OCI-M1 (cell line): ENCODE measurements at regions not wholly inside any gene's neighbourhood (a gene's known extent, or its start where the extent isn't known, plus 50 kb on each side); places are given as distances from the start of the nearest gene placed in this dataset.
"Not testable (repeated sequence)": the region's sequence is repeated elsewhere in the genome, so short reads cannot be mapped to it uniquely, and the experiment has no call there.

ENCODE experiments used
- DNase-seq: peaks from one replicate; lab custom pipeline; 2025; lab: John Stamatoyannopoulos, UW

DNA sequence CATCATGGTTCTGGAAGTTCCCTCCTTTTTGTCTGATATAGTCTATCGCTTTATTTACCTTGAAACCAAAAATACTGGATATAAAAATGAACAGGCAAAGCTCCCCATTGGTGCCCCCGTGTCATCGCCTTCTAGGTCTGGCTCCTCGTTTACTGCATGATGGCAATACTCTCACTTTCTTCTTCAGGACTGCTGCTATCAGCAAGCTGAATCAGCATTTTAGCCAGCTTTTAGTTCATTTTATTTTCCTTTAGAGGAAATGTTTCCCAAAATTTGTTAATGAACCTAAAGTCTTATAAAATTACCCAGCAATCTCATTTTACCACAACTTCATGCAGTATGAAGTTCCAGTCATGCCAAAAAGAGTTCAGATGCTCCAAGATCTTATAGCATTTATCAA is 80.5 kb downstream of the ZIC3 start:
- no peak for DNase-seq

DNA sequence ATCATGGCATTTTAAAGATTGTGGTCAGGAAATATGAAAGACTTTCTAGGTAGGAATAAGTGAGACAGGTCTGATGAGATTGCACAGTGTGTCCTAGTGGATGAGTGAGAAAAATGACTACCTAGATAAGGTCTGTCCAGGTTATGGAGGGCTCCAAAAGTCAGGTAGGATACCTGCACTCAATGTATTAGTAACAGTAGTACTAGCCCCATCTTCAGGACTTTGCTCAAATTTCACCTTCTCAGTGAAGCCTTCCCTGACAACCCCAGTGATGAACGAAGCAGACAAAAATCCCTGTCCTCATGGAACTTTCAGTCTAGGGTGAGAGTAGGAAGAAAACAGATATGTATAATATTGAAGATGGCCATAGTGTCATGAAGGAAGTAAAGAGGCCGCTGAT is 85.7 kb downstream of the ZIC3 start:
- DNase-seq = no peak

DNA sequence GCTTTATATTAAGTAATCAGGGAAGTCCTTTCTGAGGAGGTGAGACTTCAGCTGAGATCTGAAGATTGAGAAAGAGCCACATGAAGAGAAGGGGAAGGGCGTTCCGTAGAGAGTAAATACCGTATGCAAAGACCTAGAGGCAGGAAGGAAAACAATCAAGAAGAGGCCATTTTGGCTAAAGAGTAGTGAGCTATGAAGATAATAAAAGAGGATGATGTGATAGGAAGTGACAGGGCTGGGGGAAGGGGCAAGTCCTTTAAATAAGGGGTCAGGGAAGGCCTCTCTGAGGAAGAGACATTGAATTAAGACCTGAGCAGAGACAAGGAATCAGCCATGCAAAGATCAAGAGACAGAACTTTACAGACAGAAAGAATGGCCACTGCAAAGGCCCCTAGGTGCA is 86.2 kb downstream of the ZIC3 start:
- no peak for DNase-seq

DNA sequence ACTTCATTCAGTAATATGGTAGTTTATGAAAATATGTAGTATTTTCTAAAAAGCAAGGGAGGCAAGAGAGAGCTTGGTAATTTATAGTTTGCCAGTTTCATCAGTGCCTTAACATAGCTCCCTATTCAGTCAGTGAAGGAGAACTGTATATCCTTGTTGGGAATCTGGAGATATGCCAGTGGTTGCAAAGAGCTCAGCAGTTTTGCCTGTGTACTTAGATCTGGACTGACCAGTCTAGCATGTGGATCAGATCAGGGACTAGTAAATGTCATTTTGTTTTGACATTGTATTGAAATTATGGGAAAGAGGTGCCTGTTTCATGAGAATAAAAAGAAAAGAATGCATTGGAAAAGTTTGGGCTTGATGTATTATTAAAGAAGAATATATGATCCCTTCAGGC is 88.6 kb downstream of the ZIC3 start:
- no peak for DNase-seq

DNA sequence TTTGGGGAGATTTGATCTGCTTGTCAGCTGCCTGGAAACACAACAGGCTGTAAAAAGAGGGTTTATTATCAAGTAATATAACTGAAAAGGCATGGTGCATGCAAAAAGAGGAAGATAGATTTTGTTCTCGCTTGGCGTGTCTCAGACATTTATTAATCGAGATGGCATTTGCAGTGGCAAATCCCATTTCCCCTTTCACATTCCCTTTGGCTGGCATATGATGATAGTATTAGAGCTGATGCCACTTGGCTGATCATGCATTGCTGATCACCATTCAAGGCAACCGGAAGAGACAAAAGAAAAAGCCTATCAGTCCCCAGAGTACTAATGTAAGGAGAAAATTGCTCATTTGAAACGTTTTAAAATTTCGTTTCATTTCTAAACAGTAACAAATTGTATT is 101.8 kb downstream of the ZIC3 start:
- DNase-seq = no peak

DNA sequence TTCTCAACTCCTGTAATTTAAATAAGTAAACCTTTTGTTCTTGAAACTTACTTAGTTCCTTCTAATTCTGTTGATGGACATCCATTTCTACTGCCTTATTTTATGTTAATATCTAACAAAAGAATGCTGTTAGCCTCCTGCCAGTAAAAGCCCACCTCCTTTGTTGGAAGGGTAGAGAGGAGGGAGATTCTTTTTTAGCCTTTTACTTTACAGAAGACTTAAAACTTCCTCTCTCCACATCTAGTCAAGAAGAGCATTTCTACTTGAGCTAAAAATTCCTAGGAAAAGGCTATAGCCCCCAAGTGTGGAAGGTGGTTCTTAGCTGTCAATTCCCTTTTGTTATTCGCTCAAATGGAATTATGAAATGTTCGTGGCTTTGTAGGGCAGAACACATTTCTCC is 118.7 kb downstream of the ZIC3 start:
- DNase-seq = no peak

DNA sequence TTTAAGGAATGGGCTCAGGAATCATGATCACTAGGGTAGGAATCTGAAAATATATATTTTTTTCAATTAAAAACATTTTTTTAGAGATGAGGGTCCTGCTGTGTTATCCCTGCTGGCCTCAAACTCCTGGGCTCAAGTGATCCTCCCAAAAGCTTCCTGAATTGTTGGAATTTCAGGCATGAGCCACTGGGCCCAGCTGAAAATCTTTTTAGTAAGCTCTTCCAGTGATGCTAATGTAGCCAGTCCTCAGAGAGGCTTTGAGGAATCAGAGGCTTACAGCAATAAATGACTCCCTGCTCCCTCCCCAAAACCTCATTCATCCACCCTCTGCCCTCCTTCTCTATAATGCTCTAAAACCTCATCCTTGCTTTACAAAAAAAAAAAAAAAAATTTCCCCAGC is 129.5 kb downstream of the ZIC3 start:
- DNase-seq = no peak

DNA sequence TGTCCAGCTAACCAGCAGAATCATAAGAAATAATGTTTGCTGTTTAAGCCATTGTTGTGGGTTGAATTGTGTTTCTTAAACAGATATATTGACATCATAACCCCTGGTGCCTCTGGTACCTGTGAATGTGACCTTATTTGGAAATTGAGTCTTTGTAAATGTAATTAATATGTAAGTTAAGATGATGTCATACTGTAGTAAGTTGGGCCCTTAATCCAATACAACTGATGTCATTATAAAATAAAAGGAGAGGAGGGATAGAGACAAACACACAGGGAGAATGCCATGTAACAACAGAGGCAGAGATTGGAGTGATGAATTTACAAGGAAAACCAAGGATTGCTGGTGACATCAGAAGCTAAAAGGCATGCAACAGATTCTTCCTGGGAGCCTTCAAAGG is 141.4 kb downstream of the ZIC3 start:
- DNase-seq = no peak

DNA sequence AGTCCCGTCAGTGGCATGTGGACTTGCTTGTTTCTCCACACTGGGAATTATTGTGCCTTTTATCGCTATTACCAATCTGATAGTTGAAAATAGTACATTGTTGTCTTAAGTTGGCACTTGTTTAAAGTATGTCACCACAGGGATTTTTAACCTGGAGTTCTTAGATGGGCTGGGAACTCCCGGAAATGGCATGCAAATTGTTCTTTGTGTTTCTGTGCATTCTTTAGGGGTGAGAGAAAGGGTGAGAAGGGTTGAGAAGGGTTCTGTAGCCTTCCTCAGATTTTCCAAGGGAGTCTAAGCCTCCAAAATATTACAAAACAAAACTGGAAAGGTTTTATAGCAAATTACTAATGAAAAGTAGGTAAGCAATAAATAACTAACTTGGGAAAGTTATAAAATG is 176.9 kb downstream of the ZIC3 start:
- no peak for DNase-seq

DNA sequence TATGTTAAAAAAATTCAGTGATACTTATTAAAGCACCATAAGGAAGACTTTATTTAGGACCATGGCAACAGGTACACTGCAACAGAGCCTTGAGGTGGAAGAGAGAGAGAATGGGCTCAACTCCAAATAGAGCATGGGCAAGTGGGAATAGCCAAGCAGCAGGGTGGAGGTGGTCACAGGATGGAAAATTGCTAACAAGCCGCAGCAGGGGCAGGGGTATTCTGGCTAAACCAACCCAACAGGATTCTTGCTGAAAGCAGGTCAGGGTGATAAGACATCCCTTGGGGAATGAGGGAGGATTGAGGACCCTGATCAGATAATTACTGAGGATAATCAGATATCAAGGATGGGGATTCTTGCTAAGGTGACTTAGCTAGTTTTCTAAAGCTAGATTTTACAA is 177.5 kb downstream of the ZIC3 start:
- no peak for DNase-seq

DNA sequence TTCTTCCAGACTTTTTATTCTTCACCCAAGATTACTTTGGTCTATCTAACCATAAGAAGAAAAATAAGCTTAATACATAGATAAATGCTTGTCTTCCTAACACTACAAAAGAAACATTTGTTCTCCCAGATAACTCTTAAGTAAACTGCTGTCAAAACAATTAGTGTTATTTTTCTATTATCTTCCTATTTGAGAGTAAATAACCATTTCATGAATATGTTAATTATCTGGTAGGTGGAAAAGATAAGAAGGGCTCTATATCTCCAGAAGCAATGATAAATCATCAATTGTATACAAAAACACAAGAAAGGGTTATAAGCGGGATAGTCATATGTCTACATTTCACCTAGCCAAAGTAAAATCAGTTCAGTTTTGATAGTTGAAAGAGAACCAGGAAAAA is 180.4 kb downstream of the ZIC3 start:
- DNase-seq = no peak

DNA sequence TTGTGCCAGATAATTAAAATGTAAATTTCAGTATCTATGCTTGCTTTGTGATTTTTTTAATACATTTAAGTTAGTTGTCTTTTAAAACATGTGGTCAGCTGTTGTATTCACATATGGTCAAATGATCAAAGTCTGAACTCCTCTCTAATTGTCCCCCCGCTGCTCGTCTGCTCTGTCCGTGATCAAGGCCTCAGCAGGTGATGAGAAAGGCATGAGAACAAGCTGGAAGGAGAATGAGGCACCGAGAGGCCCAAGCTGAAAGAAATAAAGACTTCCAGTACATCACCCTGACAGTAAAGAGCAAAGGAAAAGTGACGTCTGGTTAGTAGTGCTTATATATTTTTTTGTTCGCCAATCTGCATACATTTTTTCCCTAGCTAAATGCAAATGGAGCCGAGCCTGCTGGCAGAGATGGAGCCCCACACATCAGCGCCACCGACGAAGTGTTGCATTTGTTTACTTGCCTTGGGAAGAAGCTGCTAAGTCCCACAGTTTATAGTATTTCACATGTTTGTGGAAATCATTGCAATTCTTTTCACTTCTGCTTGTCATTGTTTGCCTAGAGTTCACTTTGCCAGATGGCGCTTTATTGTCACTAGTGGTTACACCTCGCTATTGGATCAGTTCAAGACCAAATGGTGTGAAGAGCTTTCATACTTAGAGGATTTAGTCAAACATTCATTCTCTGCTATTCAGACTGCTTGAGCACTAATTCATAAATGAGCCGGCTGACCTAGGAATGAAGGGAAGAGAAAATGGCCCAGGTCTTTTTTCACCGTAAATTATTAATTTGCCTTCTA is 181.5 kb downstream of the ZIC3 start:
- DNase-seq = no peak

DNA sequence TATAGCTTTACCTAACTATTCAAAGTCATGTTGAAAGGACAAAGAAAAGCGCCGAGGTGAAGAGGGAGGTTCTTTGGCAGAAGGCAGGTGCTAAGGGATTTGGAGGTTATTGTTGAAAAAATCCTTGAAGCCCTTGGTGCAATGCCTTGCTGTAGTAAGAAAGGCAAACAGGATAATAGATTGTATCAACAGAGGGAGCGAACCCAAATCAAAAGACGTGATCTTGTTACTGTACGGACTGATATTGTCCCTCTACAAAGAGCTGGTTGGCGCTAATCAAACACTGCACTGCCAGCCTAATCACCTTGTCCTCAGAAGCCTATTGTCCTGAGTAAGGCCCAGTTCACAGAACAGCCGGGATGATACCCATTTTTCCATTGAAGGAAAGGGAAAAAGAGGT is 182.9 kb downstream of the ZIC3 start:
- no peak for DNase-seq

DNA sequence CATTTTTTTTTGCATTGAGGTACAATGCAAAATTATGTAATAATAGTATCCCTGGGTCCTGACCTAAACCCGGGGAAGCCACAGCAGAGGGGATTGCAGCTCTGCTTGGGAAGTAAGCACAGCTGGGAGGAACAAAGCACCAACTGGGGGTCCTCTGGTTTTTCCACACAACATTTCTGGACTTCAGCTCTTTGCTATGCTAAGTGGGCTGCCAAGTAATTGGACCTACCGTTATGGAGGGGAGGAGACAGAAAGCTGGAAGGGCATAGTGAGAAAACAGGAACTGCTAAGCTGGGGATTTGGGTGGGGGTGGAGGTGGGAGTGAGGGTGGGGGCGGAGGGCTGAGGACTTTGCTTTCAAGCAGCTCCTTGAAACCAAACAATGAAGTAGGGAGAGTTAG is 183.3 kb downstream of the ZIC3 start:
- no peak for DNase-seq

DNA sequence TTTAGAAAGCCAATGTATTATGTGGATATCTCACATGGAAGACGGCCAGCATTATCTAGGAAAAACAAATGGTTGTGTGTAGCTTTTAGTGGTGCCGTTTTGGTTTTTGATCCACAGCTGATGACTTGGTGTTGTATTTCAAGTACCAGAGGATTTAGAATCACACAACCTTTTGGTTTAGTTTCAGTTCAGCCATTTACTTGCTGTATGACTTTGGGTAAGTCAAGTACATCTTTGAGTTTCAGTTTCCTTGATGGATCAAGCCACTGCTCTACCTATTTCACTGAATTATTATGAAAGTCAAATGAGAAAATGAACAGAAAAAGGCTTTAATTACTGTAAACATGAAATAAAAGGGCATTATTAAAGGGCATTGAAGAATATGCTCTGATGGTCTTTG is 205.6 kb downstream of the ZIC3 start:
- DNase-seq = no peak

DNA sequence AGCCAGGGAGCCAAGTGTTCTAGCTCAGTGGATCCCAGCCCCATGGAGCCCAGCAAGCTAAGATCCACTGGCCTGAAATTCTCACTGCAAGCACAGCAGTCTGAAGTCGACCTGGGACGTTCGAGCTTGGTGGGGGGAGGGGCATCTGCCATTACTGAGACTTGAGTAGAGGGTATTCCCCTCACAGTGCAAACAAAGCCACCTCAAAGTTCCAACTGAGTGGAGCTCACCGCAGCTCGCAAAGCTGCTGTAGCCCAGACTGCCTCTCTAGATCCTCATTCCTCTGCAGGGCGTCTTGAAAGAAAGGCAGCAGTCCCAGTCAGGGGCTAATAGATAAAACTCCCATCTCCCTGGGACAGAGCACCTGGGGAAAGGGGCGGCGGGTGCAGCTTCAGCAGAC is 226.3 kb downstream of the ZIC3 start:
- DNase-seq = no peak

DNA sequence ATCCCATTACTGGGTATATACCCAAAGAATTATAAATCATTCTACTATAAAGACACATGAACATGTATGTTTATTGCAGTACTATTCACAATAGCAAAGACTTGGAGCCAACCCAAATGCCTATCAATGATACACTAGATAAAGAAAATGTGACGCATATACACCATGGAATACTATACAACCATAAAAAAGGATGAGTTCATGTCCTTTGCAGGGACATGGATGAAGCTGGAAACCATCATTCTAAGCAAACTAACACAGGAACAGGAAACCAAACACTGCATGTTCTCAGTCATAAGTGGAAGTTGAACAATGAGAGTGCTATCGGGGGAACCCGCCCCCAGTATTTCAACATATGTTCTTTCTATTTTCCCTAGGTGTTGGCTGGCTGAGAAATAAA is 232.0 kb downstream of the ZIC3 start:
- DNase-seq = not testable (repeated sequence)

DNA sequence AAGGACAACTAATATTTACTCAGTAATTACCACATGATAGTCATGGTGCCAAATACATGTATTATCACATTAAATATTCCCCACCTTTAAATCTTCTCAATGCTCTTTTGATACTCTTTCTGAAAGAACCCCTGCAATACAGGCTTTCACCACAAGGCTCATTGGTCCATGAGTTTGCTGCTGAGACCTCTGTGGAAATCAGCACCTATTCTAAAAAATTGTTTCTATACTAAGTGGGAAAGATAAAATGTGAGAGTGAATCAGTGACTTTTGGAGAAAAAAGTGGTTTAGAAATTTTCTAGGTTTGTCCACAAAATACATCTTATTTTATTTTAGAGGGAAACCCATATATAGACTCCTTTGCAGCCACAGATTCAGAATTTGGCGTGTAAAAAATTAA is 257.3 kb downstream of the ZIC3 start:
- no peak for DNase-seq

DNA sequence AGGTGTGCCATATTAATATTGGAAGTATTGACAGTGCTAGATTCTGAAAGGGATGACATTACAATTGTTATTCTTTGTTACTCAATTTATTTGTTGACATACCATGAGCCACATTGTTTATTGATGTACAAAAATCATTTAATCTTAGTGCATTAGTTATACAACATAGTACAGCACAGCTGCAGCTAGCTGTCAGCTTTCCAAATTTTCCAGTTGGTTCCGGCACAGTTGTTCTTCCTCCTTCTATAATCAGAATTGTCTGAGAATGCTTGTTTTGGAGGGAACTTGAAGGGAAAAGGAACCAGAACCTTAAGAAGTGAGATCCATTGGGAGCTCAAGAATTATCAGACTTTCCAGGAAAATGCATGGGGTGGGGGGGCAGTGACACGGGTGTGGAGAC is 281.4 kb downstream of the ZIC3 start:
- DNase-seq = no peak

DNA sequence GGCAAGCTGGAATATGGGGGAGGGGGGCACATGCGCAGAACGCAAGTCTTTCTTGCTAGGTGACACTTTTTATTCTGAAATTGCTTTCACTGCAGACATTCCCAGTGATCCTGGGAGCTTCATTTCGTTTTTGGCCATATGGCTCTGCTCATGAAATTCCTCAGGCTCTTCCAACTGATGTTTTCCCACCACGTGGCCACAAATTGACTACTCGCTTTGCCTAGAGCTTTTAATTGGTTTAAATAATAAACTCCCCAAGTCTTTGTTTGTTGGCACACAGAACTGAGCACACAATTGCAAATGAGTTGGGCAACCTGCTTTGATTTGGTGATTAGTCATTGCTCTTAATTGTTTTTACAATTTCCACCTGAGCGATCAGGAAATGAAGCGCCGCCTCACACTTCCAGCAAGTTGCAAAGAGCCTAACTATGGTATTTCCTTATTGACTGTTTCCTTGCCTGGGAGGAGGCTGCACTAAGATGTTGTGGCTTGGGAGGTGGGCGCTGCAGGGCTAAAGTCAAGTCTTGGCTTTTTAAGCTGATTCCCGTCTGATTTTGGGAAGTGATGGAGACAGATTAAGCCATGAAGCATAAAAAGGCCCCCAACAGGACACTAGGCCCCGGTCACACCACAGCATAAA is 282.5 kb downstream of the ZIC3 start:
- DNase-seq = no peak

DNA sequence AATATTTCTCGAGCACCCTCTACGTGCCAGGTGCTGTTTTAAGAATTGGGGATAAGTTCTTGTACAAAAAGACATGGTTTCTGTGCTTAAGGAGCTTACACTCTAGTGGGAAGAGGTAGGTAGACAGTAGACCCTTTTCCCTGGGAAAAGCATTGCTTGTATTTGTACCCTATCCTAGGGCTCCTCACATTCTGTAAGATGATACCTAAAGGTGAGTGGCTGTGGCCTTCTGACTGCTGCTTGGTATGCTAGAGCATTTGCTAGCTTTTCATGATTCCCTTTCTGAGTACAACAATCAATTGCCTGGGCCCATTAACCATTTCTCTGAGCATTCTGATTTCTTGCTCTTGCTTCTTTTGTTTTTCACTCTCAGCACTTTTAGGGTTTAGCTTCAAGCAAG is 286.6 kb downstream of the ZIC3 start:
- DNase-seq = no peak

DNA sequence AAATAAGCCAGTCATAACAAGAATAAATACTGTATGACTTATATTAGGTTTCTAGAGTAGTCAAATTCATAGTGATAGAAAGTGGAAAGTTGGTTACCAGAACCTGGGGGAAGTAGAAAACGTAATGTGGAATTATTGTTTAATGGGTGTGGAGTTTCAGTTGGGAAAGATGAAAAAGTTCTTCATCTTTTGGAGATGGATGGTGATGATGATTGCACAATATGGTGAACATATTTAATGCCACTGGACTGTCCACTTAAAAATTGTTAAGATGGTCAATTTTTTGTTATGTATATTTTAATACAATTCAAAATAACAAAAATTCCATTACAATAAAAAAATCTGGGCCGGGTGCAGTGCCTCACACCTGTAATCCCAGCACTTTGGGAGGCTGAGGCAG is 289.6 kb downstream of the ZIC3 start:
- DNase-seq = no peak

DNA sequence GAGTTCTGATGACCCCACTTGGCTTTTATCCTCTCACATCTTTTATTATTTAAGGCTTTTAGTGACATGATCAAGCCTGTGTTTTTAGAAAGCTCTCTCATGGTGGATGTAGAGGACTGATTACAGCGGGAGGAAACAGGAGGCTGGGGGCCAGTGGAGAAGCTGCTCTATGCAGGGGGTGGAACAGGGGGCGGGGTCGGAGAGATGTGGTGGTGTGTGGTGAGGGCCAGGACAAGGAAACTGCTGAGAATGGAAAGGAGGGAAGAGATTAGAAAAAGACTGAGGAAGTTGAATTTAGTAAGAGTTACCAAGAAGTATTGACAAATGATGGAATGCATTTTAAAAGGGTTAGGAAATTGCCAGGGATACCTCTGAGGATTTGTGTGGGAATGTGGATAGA is 292.2 kb downstream of the ZIC3 start:
- DNase-seq = no peak

DNA sequence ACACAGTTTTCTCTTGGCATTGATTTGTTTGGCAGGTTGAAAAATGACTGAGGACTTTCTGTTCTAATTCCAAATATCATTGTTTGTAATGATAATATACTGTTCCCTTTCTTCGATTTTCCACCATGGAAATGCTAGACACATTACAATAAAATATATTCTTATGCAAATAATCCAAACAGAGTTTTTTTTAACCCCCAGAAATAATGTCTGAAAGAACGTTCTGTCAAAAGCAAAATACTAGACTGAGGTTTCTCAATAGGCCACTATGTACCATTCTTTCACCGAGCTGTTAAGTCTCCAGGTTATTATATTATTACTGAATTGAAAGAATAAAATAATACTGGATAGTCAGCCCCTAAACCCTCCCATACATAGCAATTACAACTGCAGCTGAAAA is 312.5 kb downstream of the ZIC3 start:
- DNase-seq = no peak
